ENCODE measurements at regions not wholly inside any gene's neighbourhood (a gene's known extent, or its start where the extent isn't known, plus 50 kb on each side); places are given as distances from the start of the nearest gene placed in this dataset.

GRCh38 chr1:83053446-83053845 lies 945.5 kb downstream of the TTLL7 start (continued):
- no peak for TF ChIP-seq PRDM15 (CRISPR knock-in tag; IDR thresholded peaks at IDR 0.05)
- no peak for TF ChIP-seq SMAD3 (CRISPR knock-in tag; IDR thresholded peaks at IDR 0.05; ENCODE audit: borderline replicate concordance)
- no peak for TF ChIP-seq ATF6 (CRISPR knock-in tag; IDR thresholded peaks at IDR 0.05)
- no peak for TF ChIP-seq MLX (CRISPR knock-in tag; IDR thresholded peaks at IDR 0.05)
- TF ChIP-seq TEAD1 (CRISPR knock-in tag; IDR thresholded peaks at IDR 0.05): no peak
- no peak for TF ChIP-seq ZMAT4 (CRISPR knock-in tag; IDR thresholded peaks at IDR 0.05)
- no peak for TF ChIP-seq ZNF138 (CRISPR knock-in tag; conservative IDR thresholded peaks at IDR 0.05)
- TF ChIP-seq ERG (CRISPR knock-in tag; IDR thresholded peaks at IDR 0.05): no peak
- TF ChIP-seq ATF2 (CRISPR knock-in tag; IDR thresholded peaks at IDR 0.05; ENCODE audit: borderline replicate concordance, low read depth): no peak
- TF ChIP-seq ZNF219 (CRISPR knock-in tag; IDR thresholded peaks at IDR 0.05; ENCODE audit: borderline replicate concordance): no peak
- TF ChIP-seq NR2C2 (CRISPR knock-in tag; IDR thresholded peaks at IDR 0.05): no peak
- TF ChIP-seq TCF7 (CRISPR knock-in tag; IDR thresholded peaks at IDR 0.05; ENCODE audit: low read depth): no peak
- no peak for TF ChIP-seq GABPB1 (CRISPR knock-in tag; IDR thresholded peaks at IDR 0.05)

GRCh38 chr1:83052865-83053264 lies 946.1 kb downstream of the TTLL7 start:
- Mint-ChIP-seq H3K4me1 (peaks cover 15% of the 10 kb centered on the region), H3K27me3 (ENCODE audit: low read depth) (no peaks in the 10 kb centered on the region), H3K4me3 (no peak overlapping the region), H3K36me3 (peaks cover 42% of the 10 kb centered on the region), H3K9me3 (peaks cover 38% of the 10 kb centered on the region), H3K27ac (no peak overlapping the region)
- POLR2A ChIA-PET: no interaction called here
- CTCF ChIA-PET: no interaction called here
- ATAC-seq (no peak), DNase-seq (ENCODE audit: low spot score) (no peak)
- no peak for TF ChIP-seq GTF2I (CRISPR knock-in tag; conservative IDR thresholded peaks at IDR 0.05)
- no peak for TF ChIP-seq TCF7 (CRISPR knock-in tag; IDR thresholded peaks at IDR 0.05; ENCODE audit: low read depth)
- no peak for TF ChIP-seq ESRRA (CRISPR knock-in tag; IDR thresholded peaks at IDR 0.05; ENCODE audit: borderline replicate concordance)
- TF ChIP-seq ATF6 (CRISPR knock-in tag; IDR thresholded peaks at IDR 0.05): no peak
- TF ChIP-seq ZSCAN18 (CRISPR knock-in tag; IDR thresholded peaks at IDR 0.05): no peak
- no peak for TF ChIP-seq OVOL2 (CRISPR knock-in tag; IDR thresholded peaks at IDR 0.05; ENCODE audit: borderline replicate concordance)
- TF ChIP-seq IRF2 (CRISPR knock-in tag; IDR thresholded peaks at IDR 0.05; ENCODE audit: borderline replicate concordance, low read depth): no peak
- no peak for TF ChIP-seq CREM (CRISPR knock-in tag; IDR thresholded peaks at IDR 0.05)
